GM12864 (cell line): ENCODE measurements at regions not wholly inside any gene's neighbourhood (a gene's known extent, or its start where the extent isn't known, plus 50 kb on each side); places are given as distances from the start of the nearest gene placed in this dataset.

ENCODE experiments used
- DNase-seq: peaks from one replicate; pipeline ENCODE4 v3.0.0-alpha.2; 2011; ENCODE audit warnings: low read depth
- H3K4me3 ChIP-seq: 2 replicates; pipeline ENCODE4 v1.5.1; 2011; ENCODE audit warnings: mild to moderate bottlenecking, low read depth, low read length, control low read depth
- TF ChIP-seq, protein P1 (sequence below): IDR thresholded peaks from 2 replicates; pipeline ENCODE4 v1.5.1; 2011; ENCODE audit warnings: low read depth, mild to moderate bottlenecking, moderate library complexity, low read length, control low read depth, inconsistent platforms; ENCODE audit errors: missing control alignments

GRCh38 chr2:51681854-51682253 is 649.9 kb upstream of the NRXN1 start:
- H3K4me3 ChIP-seq = no peak overlapping the region
- TF ChIP-seq, protein P1, sequence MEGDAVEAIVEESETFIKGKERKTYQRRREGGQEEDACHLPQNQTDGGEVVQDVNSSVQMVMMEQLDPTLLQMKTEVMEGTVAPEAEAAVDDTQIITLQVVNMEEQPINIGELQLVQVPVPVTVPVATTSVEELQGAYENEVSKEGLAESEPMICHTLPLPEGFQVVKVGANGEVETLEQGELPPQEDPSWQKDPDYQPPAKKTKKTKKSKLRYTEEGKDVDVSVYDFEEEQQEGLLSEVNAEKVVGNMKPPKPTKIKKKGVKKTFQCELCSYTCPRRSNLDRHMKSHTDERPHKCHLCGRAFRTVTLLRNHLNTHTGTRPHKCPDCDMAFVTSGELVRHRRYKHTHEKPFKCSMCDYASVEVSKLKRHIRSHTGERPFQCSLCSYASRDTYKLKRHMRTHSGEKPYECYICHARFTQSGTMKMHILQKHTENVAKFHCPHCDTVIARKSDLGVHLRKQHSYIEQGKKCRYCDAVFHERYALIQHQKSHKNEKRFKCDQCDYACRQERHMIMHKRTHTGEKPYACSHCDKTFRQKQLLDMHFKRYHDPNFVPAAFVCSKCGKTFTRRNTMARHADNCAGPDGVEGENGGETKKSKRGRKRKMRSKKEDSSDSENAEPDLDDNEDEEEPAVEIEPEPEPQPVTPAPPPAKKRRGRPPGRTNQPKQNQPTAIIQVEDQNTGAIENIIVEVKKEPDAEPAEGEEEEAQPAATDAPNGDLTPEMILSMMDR = no peak
- DNase-seq = no peak

DNA sequence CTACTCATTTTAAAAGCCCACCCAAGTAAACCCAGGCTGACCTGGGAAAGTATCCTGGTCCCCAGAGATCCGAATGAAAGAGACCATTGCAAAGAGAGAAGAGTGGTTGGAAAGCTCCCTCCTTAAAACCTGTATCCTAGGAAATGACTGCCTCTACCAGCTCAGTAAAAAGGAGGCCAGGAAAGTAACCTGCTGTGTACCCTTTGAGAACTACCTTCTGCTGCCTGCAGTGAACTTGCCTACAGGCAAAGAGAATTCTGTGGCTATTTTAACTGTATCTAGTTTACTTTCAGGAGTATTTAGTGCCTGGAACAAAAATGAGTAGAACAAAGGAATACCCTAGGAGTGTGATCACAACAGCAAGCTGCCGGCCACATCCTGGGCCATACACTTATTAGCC is 641.7 kb upstream of the NRXN1 start:
- TF ChIP-seq, protein P1 = no peak
- no peak overlapping the region for H3K4me3 ChIP-seq
- no peak for DNase-seq

DNA sequence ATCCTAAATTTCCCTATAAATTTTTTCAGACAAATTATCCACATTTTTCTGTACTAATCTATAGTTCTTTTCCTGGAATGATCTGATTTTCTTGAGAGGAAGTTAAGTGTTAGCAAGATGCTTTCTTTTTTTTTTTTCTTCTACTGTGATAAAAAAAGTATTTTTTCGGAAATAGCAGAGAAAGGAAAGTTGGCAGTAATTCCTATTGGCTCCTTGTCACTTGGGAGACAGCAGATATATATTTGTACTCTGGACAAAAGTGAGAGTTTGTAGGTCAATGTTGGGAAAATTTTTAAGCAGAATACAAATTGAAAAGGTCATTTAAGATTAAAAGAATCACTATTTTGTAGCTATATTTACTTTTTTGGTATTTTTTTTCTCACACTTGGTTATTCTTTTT is 635.7 kb upstream of the NRXN1 start:
- no peak for DNase-seq

DNA sequence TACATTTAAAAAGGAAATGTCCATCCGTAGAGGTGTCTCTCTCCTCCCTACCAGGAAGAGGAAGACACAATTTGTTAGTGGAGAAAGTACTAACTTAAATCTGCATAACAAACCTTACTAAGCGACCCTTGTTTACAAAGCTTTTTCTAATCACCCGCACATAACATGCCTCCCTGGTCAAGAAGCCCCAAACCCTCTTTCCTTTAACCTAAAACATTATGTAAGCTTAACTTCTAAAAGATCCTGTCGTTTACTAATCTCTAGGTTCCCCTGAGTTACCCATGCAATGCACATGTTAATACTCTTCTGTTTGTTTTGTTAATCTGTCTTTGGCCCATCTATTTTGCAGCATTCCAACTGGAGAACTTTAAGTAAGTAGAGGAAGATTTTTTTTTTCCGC is 630.3 kb upstream of the NRXN1 start:
- H3K4me3 ChIP-seq = no peak overlapping the region
- no peak for DNase-seq
- TF ChIP-seq, protein P1 = no peak

More for the DNA sequence above, 635.7 kb upstream of the NRXN1 start:
- TF ChIP-seq, protein P1 = no peak
- H3K4me3 ChIP-seq = no peak overlapping the region

DNA sequence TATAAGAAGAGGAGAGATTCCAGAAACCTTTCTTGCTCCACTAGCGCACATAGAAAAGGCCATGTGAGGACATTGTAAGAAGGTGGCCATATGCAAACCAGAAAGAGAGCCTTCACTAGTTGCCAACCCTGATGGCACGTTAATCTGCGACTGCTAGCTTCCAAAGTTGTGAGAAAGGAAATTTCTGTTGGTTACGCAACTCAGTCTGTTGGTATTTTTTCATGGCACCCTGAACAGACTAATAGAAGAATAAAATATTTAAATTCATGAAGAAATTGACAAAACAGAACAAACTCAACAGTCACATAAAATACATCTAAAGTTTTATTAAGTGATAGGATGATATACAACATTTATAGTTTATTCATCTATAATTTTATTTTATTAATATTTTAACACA is 625.9 kb upstream of the NRXN1 start:
- TF ChIP-seq, protein P1 = no peak
- DNase-seq = no peak
- no peak overlapping the region for H3K4me3 ChIP-seq

DNA sequence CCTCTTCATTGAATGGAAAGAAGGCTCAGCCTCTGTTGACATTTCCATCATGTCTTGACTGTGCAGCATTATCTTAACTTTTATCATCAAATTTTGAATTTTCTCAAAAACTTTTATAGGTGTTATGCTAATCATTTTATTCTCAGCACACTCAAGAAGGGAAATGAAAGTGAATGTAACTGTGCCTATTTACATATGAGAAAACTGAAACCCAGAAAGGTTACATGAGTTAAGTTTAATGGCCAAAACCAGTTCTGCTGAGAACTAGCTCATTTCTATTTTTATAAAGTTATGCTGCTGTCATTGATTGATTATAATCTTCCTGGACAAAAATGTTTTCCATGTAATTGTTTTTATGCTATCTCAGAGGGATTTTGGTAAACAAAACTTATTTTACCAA is 618.8 kb upstream of the NRXN1 start:
- DNase-seq = no peak
- TF ChIP-seq, protein P1 = no peak
- H3K4me3 ChIP-seq = no peak overlapping the region

GRCh38 chr2:51649366-51649765 is 617.4 kb upstream of the NRXN1 start:
- TF ChIP-seq, protein P1 = no peak
- H3K4me3 ChIP-seq = no peak overlapping the region
- DNase-seq = no peak
